ENCODE measurements at regions not wholly inside any gene's neighbourhood (a gene's known extent, or its start where the extent isn't known, plus 50 kb on each side); places are given as distances from the start of the nearest gene placed in this dataset.

DNA sequence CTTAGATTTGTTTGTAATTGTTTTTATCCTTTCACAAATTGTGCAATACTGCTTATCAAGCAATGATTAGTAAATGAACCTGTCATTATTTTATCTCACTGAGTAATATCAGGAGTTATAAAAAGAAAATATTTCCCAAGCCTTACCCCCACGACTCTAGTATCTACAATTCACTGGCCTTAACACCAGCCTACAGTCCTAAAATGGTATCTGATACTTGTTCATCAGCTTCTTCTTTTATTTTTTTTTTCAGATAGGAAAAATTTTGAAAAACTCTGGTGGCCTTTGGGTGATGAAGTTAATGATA lies 160.8 kb upstream of the FOXA2 start:
- no peak for DNase-seq (ENCODE audit: extremely low spot score)
- TF ChIP-seq L3MBTL2 (conservative IDR thresholded peaks at IDR 0.05): no peak
- no peak for TF ChIP-seq BHLHE40 (IDR thresholded peaks at IDR 0.05; ENCODE audit: borderline replicate concordance)
- TF ChIP-seq ELF4 (IDR thresholded peaks at IDR 0.05): no peak
- ChIA-PET CTCF (no interaction called here), POLR2A (no interaction called here)

DNA sequence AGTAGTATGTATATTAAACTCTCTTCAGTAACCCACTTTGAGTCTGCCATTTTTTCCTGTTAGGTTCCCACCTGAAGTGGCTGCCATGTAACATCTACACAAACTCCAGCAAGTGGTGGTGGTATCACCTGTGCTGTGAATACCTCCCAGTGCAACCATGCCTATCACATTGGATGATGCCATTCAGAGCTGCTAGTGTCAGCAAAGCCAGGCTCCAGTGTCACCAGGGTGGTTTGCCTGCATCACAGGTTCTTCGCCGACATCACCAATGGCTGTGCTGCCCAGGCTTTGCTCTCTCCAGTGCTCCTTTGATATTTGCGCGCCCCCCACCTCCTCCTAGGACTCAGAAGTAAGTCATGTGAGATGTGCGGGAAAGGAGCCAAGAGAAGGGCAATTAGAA lies 162.6 kb upstream of the FOXA2 start:
- TF ChIP-seq FOXM1 (IDR thresholded peaks at IDR 0.05; ENCODE audit: borderline replicate concordance) (no peak), TARDBP (IDR thresholded peaks at IDR 0.05) (no peak), FOXK2 (IDR thresholded peaks at IDR 0.05) (no peak), SUZ12 (IDR thresholded peaks at IDR 0.05) (no peak), ELF4 (IDR thresholded peaks at IDR 0.05) (no peak), HDGF (IDR thresholded peaks at IDR 0.05; ENCODE audit: borderline replicate concordance) (no peak), FOXA1 (IDR thresholded peaks at IDR 0.05) (no peak), LEF1 (IDR thresholded peaks at IDR 0.05; ENCODE audit: borderline replicate concordance) (no peak), NFRKB (IDR thresholded peaks at IDR 0.05) (no peak), BHLHE40 (IDR thresholded peaks at IDR 0.05; ENCODE audit: borderline replicate concordance) (no peak), ZNF384 (IDR thresholded peaks at IDR 0.05) (no peak), CTBP1 (IDR thresholded peaks at IDR 0.05; ENCODE audit: borderline replicate concordance) (no peak), SP1 (IDR thresholded peaks at IDR 0.05) (no peak), ARNT (IDR thresholded peaks at IDR 0.05) (no peak)
- TF ChIP-seq, protein P1, sequence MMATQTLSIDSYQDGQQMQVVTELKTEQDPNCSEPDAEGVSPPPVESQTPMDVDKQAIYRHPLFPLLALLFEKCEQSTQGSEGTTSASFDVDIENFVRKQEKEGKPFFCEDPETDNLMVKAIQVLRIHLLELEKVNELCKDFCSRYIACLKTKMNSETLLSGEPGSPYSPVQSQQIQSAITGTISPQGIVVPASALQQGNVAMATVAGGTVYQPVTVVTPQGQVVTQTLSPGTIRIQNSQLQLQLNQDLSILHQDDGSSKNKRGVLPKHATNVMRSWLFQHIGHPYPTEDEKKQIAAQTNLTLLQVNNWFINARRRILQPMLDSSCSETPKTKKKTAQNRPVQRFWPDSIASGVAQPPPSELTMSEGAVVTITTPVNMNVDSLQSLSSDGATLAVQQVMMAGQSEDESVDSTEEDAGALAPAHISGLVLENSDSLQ (IDR thresholded peaks at IDR 0.05): no peak
- POLR2A ChIA-PET: no interaction called here
- CTCF ChIA-PET: no interaction called here

DNA sequence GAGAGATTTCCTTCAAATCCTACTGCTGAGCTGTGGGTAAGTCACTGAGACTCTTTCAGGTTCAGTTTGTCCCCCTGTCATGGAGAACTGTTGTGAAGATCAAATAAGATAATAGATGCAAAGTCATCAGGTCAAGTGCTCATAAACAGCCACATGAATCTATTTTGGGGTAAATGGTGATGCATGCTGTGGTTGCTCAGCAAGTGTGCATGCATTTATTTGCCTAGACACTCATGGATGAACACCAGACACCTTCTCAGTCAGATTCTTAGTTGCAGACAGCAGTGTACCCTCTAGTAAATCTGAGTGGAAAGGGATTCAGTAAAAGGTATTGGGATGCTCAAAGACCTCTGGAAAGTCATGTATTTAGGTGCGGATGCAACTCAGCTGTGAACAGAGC lies 168.0 kb upstream of the FOXA2 start:
- ChIA-PET POLR2A (no interaction called here), CTCF (no interaction called here)
- no peak for DNase-seq (ENCODE audit: extremely low spot score)
- no peak for TF ChIP-seq SUZ12 (IDR thresholded peaks at IDR 0.05)
- TF ChIP-seq FOXA1 (IDR thresholded peaks at IDR 0.05): no peak
- no peak for TF ChIP-seq CTBP1 (IDR thresholded peaks at IDR 0.05; ENCODE audit: borderline replicate concordance)
- TF ChIP-seq, protein P1 (IDR thresholded peaks at IDR 0.05): no peak
- no peak for TF ChIP-seq FOXM1 (IDR thresholded peaks at IDR 0.05; ENCODE audit: borderline replicate concordance)
- no peak for TF ChIP-seq HDGF (IDR thresholded peaks at IDR 0.05; ENCODE audit: borderline replicate concordance)
- no peak for TF ChIP-seq TARDBP (IDR thresholded peaks at IDR 0.05)

More for the DNA sequence above, 162.6 kb upstream of the FOXA2 start:
- DNase-seq (ENCODE audit: extremely low spot score): no peak

- no peak for DNase-seq (ENCODE audit: extremely low spot score)
- TF ChIP-seq SUZ12 (IDR thresholded peaks at IDR 0.05) (no peak), FOXM1 (IDR thresholded peaks at IDR 0.05; ENCODE audit: borderline replicate concordance) (no peak), FOXA1 (IDR thresholded peaks at IDR 0.05) (no peak), FOXK2 (IDR thresholded peaks at IDR 0.05) (no peak), ZNF384 (IDR thresholded peaks at IDR 0.05) (no peak), ELF4 (IDR thresholded peaks at IDR 0.05) (no peak), HDGF (IDR thresholded peaks at IDR 0.05; ENCODE audit: borderline replicate concordance) (no peak)
- TF ChIP-seq, protein P1 (IDR thresholded peaks at IDR 0.05): no peak
- ChIA-PET CTCF (no interaction called here), POLR2A (no interaction called here)
Measured at GRCh38 chr20:22757424-22758183, 173.2 kb upstream of the FOXA2 start.

- POLR2A ChIA-PET: no interaction called here
Measured at GRCh38 chr20:22758815-22759214, 174.4 kb upstream of the FOXA2 start.

More at GRCh38 chr20:22758815-22759214, 174.4 kb upstream of the FOXA2 start:
- TF ChIP-seq ARNT (IDR thresholded peaks at IDR 0.05) (no peak), TARDBP (IDR thresholded peaks at IDR 0.05) (no peak), L3MBTL2 (conservative IDR thresholded peaks at IDR 0.05) (no peak), LEF1 (IDR thresholded peaks at IDR 0.05; ENCODE audit: borderline replicate concordance) (no peak), ZNF384 (IDR thresholded peaks at IDR 0.05) (no peak), BHLHE40 (IDR thresholded peaks at IDR 0.05; ENCODE audit: borderline replicate concordance) (no peak), FOXK2 (IDR thresholded peaks at IDR 0.05) (no peak), FOXA1 (IDR thresholded peaks at IDR 0.05) (no peak), CTBP1 (IDR thresholded peaks at IDR 0.05; ENCODE audit: borderline replicate concordance) (no peak), FOXM1 (IDR thresholded peaks at IDR 0.05; ENCODE audit: borderline replicate concordance) (no peak), HDGF (IDR thresholded peaks at IDR 0.05; ENCODE audit: borderline replicate concordance) (no peak), SP1 (IDR thresholded peaks at IDR 0.05) (no peak)
- TF ChIP-seq, protein P1 (IDR thresholded peaks at IDR 0.05): no peak
- no peak for DNase-seq (ENCODE audit: extremely low spot score)
- CTCF ChIA-PET: interaction anchor here (1.5 kb wide), 1 partner anchor 67 kb away, joined by 4 read pairs; no protein-coding TSS in a partner anchor

Data from HEK293T (cell line).